ENCODE measurements at regions not wholly inside any gene's neighbourhood (a gene's known extent, or its start where the extent isn't known, plus 50 kb on each side); places are given as distances from the start of the nearest gene placed in this dataset.
"Not testable (repeated sequence)": the region's sequence is repeated elsewhere in the genome, so short reads cannot be mapped to it uniquely, and the experiment has no call there.

GRCh38 chr13:54415753-54416366 lies 1387.2 kb downstream of the OLFM4 start:
- DNase-seq: no peak

- not testable (repeated sequence) for DNase-seq
Observed at GRCh38 chr13:54422946-54423345, 1394.3 kb downstream of the OLFM4 start.

- no peak for DNase-seq
Observed at GRCh38 chr13:54424344-54424743, 1395.7 kb downstream of the OLFM4 start.

GRCh38 chr13:54433493-54434206 lies 1405.0 kb downstream of the OLFM4 start:
- DNase-seq: no peak

GRCh38 chr13:54440853-54441400 lies 1412.3 kb downstream of the OLFM4 start:
- not testable (repeated sequence) for DNase-seq

- no peak for DNase-seq
Observed at GRCh38 chr13:54445453-54445852, 1416.8 kb downstream of the OLFM4 start.

GRCh38 chr13:54445865-54446264 lies 1417.3 kb downstream of the OLFM4 start:
- no peak for DNase-seq

- no peak for DNase-seq
Observed at GRCh38 chr13:54449922-54450321, 1421.3 kb downstream of the OLFM4 start.

- DNase-seq: no peak
Observed at GRCh38 chr13:54484166-54484565, 1455.6 kb downstream of the OLFM4 start.

- no peak for DNase-seq
Observed at GRCh38 chr13:54486421-54487166, 1458.0 kb downstream of the OLFM4 start.

- no peak for DNase-seq
Observed at GRCh38 chr13:54489359-54489758, 1460.7 kb downstream of the OLFM4 start.

GRCh38 chr13:54492995-54493394 lies 1464.4 kb downstream of the OLFM4 start:
- DNase-seq: no peak

- DNase-seq: no peak
Observed at GRCh38 chr13:54511366-54511765, 1482.8 kb downstream of the OLFM4 start.

- no peak for DNase-seq
Observed at GRCh38 chr13:54513254-54513653, 1484.6 kb downstream of the OLFM4 start.

GRCh38 chr13:54536112-54536511 lies 1507.5 kb downstream of the OLFM4 start:
- DNase-seq: peak; percentile 2

- no peak for DNase-seq
Observed at GRCh38 chr13:54563286-54563685, 1534.7 kb downstream of the OLFM4 start.

- DNase-seq: not testable (repeated sequence)
Observed at GRCh38 chr13:54572037-54572436, 1543.4 kb downstream of the OLFM4 start.

GRCh38 chr13:54573186-54573585 lies 1544.6 kb downstream of the OLFM4 start:
- DNase-seq: no peak

GRCh38 chr13:54574791-54575190 lies 1546.2 kb downstream of the OLFM4 start:
- DNase-seq: peak; percentile 19

- no peak for DNase-seq
Observed at GRCh38 chr13:54591540-54591939, 1562.9 kb downstream of the OLFM4 start.

GRCh38 chr13:54592201-54592600 lies 1563.6 kb downstream of the OLFM4 start:
- no peak for DNase-seq

- peak; percentile 83 for DNase-seq
Observed at GRCh38 chr13:54593504-54593903, 1564.9 kb downstream of the OLFM4 start.

- no peak for DNase-seq
Observed at GRCh38 chr13:54597540-54598088, 1569.0 kb downstream of the OLFM4 start.

Measured in NCI-H446 treated with DMSO at 0.1 percent for 48 hours (cell line).